Neural cell (in vitro differentiated cells): ENCODE measurements at regions not wholly inside any gene's neighbourhood (a gene's known extent, or its start where the extent isn't known, plus 50 kb on each side); places are given as distances from the start of the nearest gene placed in this dataset.

Experiments used
- EP300 ChIP-seq: fragments of 450-650 bp; conservative IDR thresholded peaks from 2 replicates; pipeline ENCODE4 v1.6.1; 2014; ENCODE audit warnings: antibody characterized with exemption, mild to moderate bottlenecking, moderate library complexity; ENCODE audit not compliant: poor library complexity, severe bottlenecking
- EZH2 ChIP-seq: fragments of 200-600, 300-800 bp; shearing (Covaris generic), sonication (generic); IDR thresholded peaks from 2 replicates; pipeline ENCODE4 v1.6.1; 2014; ENCODE audit warnings: antibody characterized with exemption, low read length, borderline replicate concordance, mild to moderate bottlenecking; ENCODE audit not compliant: insufficient read depth, poor library complexity, severe bottlenecking
- MXI1 ChIP-seq: fragments of 450-650 bp; conservative IDR thresholded peaks from 2 replicates; pipeline ENCODE4 v1.6.1; 2014; ENCODE audit warnings: antibody characterized with exemption, mild to moderate bottlenecking; ENCODE audit not compliant: poor library complexity, severe bottlenecking
- POLR2AphosphoS5 ChIP-seq: IDR thresholded peaks from 2 replicates; pipeline ENCODE4 v1.6.1; 2012
- RAD21 ChIP-seq: fragments of 450-650 bp; conservative IDR thresholded peaks from 2 replicates; pipeline ENCODE4 v1.6.1; 2014; ENCODE audit warnings: antibody characterized with exemption, mild to moderate bottlenecking, moderate library complexity
- TAF1 ChIP-seq: IDR thresholded peaks from 2 replicates; pipeline ENCODE4 v1.6.1; 2012; ENCODE audit warnings: low read depth
- TF ChIP-seq, protein P1 (sequence below): fragments of 450-650 bp; IDR thresholded peaks from 2 replicates; pipeline ENCODE4 v1.5.1; 2014; ENCODE audit warnings: antibody characterized with exemption, mild to moderate bottlenecking, moderate library complexity; ENCODE audit not compliant: poor library complexity, severe bottlenecking

DNA sequence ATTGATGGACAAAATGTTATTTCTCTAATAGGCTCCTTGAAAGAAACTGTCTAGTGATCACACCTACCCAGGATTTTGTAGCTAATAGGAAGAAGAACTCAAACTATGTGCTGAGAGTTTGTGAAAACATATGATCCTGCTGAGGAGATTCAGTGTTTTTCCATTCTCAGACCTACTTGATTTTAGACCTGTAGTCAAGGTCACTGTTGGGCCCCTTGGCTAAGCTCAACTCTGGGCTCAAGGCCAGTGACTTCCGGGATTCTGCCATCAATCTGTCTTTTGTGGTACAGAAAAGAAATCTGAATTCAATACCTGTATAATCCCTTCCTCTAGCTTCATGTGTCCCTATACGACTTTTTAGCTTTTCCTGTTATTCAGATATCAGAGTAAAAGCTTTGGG, 79.7 kb upstream of the FERD3L start:
- TF ChIP-seq, protein P1, sequence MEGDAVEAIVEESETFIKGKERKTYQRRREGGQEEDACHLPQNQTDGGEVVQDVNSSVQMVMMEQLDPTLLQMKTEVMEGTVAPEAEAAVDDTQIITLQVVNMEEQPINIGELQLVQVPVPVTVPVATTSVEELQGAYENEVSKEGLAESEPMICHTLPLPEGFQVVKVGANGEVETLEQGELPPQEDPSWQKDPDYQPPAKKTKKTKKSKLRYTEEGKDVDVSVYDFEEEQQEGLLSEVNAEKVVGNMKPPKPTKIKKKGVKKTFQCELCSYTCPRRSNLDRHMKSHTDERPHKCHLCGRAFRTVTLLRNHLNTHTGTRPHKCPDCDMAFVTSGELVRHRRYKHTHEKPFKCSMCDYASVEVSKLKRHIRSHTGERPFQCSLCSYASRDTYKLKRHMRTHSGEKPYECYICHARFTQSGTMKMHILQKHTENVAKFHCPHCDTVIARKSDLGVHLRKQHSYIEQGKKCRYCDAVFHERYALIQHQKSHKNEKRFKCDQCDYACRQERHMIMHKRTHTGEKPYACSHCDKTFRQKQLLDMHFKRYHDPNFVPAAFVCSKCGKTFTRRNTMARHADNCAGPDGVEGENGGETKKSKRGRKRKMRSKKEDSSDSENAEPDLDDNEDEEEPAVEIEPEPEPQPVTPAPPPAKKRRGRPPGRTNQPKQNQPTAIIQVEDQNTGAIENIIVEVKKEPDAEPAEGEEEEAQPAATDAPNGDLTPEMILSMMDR = no peak
- TF ChIP-seq POLR2AphosphoS5 (no peak), EP300 (no peak), RAD21 (no peak), EZH2 (no peak), TAF1 (no peak), MXI1 (no peak)
